Psoas muscle (tissue), 7 donors: ENCODE measurements at regions not wholly inside any gene's neighbourhood (a gene's known extent, or its start where the extent isn't known, plus 50 kb on each side); places are given as distances from the start of the nearest gene placed in this dataset.

Experiments used
- ATAC-seq, 4 donors: fragments of 200-7000 bp; cut with Tn5 transposase; one replicate each; pipeline ENCODE4 v1.9.1; 2020; ENCODE audit warnings: moderate library complexity in 3 of 4, mild to moderate bottlenecking in 2 of 4
- DNase-seq, 2 donors: peaks; one replicate each; pipeline ENCODE4 v3.0.0-alpha.2; 2020
- H3K27ac ChIP-seq: fragments of 200-600 bp; one replicate; pipeline ENCODE4 v1.8.0; 2022
- H3K27me3 ChIP-seq, 3 donors: fragments of 200-600 bp in 1 of 3; one replicate each; pipeline versions ENCODE4 v1.6.1 to v1.8.0; 2013 to 2022; ENCODE audit warnings: low read length in 2 of 3, mild to moderate bottlenecking in 2 of 3, moderate library complexity in 1 of 3; ENCODE audit not compliant: insufficient read depth in 3 of 3
- H3K36me3 ChIP-seq, 2 donors: fragments of 200-600 bp in 1 of 2; one replicate each; pipeline versions ENCODE4 v1.6.1 to v1.8.0; 2013 to 2022; ENCODE audit warnings: low read depth in 1 of 2, mild to moderate bottlenecking in 1 of 2, moderate library complexity in 1 of 2; ENCODE audit not compliant: insufficient read depth in 1 of 2
- H3K4me1 ChIP-seq: fragments of 200-600 bp; one replicate; pipeline ENCODE4 v1.8.0; 2022
- H3K4me3 ChIP-seq: fragments of 200-600 bp; one replicate; pipeline ENCODE4 v1.8.0; 2022; ENCODE audit warnings: mild to moderate bottlenecking
- H3K9me3 ChIP-seq: fragments of 200-600 bp; one replicate; pipeline ENCODE4 v1.8.0; 2022
- WGBS, 3 donors: extraction: QIAGEN DNeasy Blood & Tissue Kit; methylation state at CpG; one replicate each; pipeline versions ENCODE4 v1.1.6 to v1.1.7; 2013; 5-methylcytosine and 5-hydroxymethylcytosine counted together
- intact Hi-C, 2 donors: fragments of 100-400 bp; cut with DNase I; formaldehyde crosslinking; loops; one replicate each; pipeline versions ENCODE4 v1.11.0 to v1.14.2; 2022
- TF ChIP-seq, protein P1 (sequence below): fragments of 200-600 bp; IDR thresholded peaks from one replicate; pipeline ENCODE4 v1.8.0; 2022; ENCODE audit warnings: antibody characterized with exemption
- donor health status: healthy with polysubstance abuse.
- donor health status: DM: no; HTN: no; CAD: no; lungs with moderate emphysema.
- donor health status: Bipolar disorder and iron deficiency.
- donor health status: healthy.
- donor health status: DM: yes; HTN: yes; CAD: no.
- donor health status: DM: no; HTN: no; CAD: no.
- donor health status: DM: yes; HTN: yes; CAD: no.

DNA sequence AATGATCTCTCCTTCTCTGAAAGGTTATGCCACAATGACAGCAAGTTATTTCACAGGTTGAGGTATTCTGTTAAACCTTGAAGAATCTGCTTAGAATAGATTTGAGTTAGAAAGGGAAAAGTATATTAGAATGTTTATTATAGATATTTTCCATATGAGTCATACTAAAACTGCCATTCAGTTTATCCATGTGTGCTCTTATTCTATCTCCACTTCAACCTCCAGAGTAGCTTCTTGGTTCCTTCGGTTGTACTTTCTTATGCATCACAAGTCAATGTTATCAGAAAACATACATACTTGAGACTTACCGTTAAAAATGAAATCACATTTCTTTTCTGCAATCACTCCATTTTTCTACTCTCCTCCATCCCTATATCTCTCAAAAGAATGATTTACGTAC is 197.7 kb downstream of the BCAT1 start:
- Histone ChIP-seq H3K27me3 (no peaks in the 10 kb centered on the region), H3K36me3 (no peaks in the 10 kb centered on the region), H3K9me3 (no peaks in the 10 kb centered on the region), H3K4me3 (no peak overlapping the region), H3K4me1 (no peaks in the 10 kb centered on the region), H3K27ac (no peak overlapping the region)
- TF ChIP-seq, protein P1, sequence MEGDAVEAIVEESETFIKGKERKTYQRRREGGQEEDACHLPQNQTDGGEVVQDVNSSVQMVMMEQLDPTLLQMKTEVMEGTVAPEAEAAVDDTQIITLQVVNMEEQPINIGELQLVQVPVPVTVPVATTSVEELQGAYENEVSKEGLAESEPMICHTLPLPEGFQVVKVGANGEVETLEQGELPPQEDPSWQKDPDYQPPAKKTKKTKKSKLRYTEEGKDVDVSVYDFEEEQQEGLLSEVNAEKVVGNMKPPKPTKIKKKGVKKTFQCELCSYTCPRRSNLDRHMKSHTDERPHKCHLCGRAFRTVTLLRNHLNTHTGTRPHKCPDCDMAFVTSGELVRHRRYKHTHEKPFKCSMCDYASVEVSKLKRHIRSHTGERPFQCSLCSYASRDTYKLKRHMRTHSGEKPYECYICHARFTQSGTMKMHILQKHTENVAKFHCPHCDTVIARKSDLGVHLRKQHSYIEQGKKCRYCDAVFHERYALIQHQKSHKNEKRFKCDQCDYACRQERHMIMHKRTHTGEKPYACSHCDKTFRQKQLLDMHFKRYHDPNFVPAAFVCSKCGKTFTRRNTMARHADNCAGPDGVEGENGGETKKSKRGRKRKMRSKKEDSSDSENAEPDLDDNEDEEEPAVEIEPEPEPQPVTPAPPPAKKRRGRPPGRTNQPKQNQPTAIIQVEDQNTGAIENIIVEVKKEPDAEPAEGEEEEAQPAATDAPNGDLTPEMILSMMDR = no peak
- intact Hi-C loops = no loop called here
- no peak for ATAC-seq
- 91 to 97% (median 94%) methylated on average over 3 of the region's 3 CpGs for WGBS, 3 donors
- no peak for DNase-seq

DNA sequence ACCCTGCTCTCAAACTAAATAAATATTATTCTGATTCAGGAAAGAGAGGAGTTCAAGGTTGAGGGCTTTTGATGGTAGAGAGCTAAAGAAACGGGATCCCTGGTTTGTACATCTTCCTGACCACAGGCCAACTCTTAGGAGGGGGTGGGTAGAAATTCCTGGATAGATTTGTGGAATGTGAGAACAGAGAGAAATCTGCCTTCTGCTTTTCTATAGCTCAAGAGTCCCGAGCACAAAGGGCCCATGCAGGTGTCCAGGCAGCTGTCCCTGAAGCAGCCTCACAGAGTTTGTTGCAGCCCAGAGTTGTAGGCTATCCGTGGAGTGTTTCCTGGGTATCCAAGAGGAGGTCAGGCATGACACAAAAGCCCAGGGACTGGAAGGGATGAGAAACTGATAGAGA is 198.6 kb downstream of the BCAT1 start:
- intact Hi-C loops = no loop called here
- H3K27ac ChIP-seq = no peak overlapping the region
- H3K4me3 ChIP-seq = no peak overlapping the region
- DNase-seq (no peak), ATAC-seq (no peak)
- no peaks in the 10 kb centered on the region for H3K4me1 ChIP-seq
- H3K36me3 ChIP-seq = no peaks in the 10 kb centered on the region
- 30 to 39% (median 37%) methylated on average over 3 of the region's 3 CpGs for WGBS, 3 donors
- no peaks in the 10 kb centered on the region for H3K9me3 ChIP-seq
- no peaks in the 10 kb centered on the region for H3K27me3 ChIP-seq
- TF ChIP-seq, protein P1 = no peak

DNA sequence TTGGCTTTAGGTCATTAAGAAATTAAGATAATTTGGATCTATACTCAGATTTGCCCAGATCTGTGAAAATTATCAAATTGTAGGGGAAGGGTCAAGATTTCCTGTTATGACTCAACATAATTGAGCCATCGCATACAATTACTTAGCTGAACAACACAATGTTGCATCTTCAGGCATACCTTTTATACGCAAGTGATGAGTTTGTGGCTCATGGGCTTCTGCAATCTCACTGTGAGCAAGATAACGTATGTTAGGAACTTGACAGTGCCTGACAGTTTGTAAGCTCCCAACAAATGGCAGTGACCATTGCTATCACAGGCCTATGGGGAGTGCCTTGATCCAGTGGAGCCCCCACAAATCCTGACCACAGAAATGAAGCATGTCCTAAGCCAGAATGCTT is 199.7 kb downstream of the BCAT1 start:
- DNase-seq (no peak), ATAC-seq (no peak)
- Histone ChIP-seq H3K9me3 (no peaks in the 10 kb centered on the region), H3K27me3 (no peaks in the 10 kb centered on the region), H3K36me3 (no peaks in the 10 kb centered on the region), H3K4me1 (no peaks in the 10 kb centered on the region), H3K4me3 (no peak overlapping the region), H3K27ac (no peak overlapping the region)
- intact Hi-C loops = no loop called here
- 86 to 91% (median 89%) methylated on average over 3 of the region's 3 CpGs for WGBS, 3 donors
- TF ChIP-seq, protein P1 = no peak

DNA sequence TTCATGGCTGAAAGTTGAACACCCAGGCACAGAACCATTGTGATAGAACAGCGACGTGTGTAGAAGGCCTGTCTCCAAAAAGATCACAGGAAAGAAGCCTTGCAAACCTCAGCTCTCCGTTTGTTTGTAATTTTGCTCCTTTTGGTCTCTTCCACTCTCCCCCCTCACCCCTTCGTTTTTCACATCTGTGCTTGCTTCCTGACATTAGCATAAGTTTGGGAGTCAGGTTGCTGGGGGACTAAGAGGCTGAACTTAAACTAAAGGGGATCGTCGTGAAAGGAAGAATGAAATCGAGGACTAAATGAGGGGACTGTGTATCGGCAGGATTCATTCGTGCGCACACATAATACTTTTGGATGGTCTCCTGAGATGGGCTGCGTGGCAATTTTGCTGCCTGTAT is 200.6 kb downstream of the BCAT1 start:
- no peaks in the 10 kb centered on the region for H3K9me3 ChIP-seq
- no peak overlapping the region for H3K4me3 ChIP-seq
- no peaks in the 10 kb centered on the region for H3K4me1 ChIP-seq
- H3K27me3 ChIP-seq = no peaks in the 10 kb centered on the region
- no peak overlapping the region for H3K27ac ChIP-seq
- WGBS, 3 donors = 39 to 43% (median 42%) methylated on average over 11 of the region's 11 CpGs
- no peak for DNase-seq
- intact Hi-C loops = no loop called here
- no peaks in the 10 kb centered on the region for H3K36me3 ChIP-seq
- no peak for ATAC-seq
- TF ChIP-seq, protein P1 = no peak

DNA sequence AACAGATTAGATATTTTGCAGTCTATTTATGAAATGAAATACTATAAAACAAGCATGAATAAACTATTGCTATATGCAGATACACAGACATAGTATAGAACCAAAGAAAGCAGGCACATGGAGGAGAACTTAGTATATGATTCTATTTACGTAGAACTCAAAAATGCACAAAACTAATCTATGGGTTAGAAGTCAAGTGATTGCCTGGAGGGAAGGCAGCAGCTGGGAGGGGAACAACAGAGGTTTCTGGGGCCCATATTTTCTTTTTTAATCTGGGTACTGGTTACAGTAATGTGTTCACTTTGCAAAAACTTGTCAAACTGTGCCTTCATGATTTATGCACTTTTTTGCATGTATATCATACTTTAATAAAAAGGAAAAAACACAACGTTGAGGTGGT is 202.0 kb downstream of the BCAT1 start:
- TF ChIP-seq, protein P1 = no peak
- Histone ChIP-seq H3K4me1 (no peaks in the 10 kb centered on the region), H3K36me3 (no peaks in the 10 kb centered on the region), H3K27ac (no peak overlapping the region), H3K9me3 (no peaks in the 10 kb centered on the region), H3K27me3 (no peaks in the 10 kb centered on the region), H3K4me3 (no peak overlapping the region)
- ATAC-seq = no peak
- no peak for DNase-seq
- WGBS, 3 donors = 61 to 67% (median 66%) methylated on average over 2 of the region's 2 CpGs
- intact Hi-C loops = no loop called here
